ENCODE measurements at regions not wholly inside any gene's neighbourhood (a gene's known extent, or its start where the extent isn't known, plus 50 kb on each side); places are given as distances from the start of the nearest gene placed in this dataset.

DNA sequence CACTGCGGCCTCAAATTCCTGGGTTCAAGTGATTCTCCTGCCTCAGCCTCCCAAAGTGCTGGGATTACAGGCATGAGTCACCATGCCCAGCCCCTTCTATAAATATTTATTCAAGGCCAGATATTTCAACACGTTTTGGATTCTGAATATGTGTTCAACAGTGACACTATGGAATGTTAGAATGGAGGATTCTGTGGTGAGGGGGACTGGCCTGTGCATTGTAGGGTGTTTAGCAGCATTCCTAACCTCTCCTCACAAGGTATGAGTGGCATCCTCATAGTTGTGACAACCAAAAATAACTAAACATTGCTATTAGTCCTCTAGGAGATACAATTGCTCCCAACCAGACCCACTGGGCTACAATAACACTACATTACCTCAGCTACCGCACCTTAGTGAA is 104.0 kb upstream of the ATP10A start:
- Mint-ChIP-seq H3K36me3 (ENCODE audit: insufficient read depth, unreplicated experiment) (no peaks in the 10 kb centered on the region), H3K4me3 (ENCODE audit: unreplicated experiment) (no peak overlapping the region), H3K9me3 (ENCODE audit: unreplicated experiment) (peaks cover 18% of the 10 kb centered on the region), H3K27me3 (ENCODE audit: insufficient read depth, unreplicated experiment) (no peaks in the 10 kb centered on the region), H3K4me1 (ENCODE audit: insufficient read depth, unreplicated experiment) (no peaks in the 10 kb centered on the region), H3K27ac (ENCODE audit: low read depth, unreplicated experiment) (no peak overlapping the region)
- no peak for DNase-seq (ENCODE audit: unreplicated experiment)
- no TSS peak for BruUV-seq (replicated peaks)
- TF ChIP-seq, protein P1, sequence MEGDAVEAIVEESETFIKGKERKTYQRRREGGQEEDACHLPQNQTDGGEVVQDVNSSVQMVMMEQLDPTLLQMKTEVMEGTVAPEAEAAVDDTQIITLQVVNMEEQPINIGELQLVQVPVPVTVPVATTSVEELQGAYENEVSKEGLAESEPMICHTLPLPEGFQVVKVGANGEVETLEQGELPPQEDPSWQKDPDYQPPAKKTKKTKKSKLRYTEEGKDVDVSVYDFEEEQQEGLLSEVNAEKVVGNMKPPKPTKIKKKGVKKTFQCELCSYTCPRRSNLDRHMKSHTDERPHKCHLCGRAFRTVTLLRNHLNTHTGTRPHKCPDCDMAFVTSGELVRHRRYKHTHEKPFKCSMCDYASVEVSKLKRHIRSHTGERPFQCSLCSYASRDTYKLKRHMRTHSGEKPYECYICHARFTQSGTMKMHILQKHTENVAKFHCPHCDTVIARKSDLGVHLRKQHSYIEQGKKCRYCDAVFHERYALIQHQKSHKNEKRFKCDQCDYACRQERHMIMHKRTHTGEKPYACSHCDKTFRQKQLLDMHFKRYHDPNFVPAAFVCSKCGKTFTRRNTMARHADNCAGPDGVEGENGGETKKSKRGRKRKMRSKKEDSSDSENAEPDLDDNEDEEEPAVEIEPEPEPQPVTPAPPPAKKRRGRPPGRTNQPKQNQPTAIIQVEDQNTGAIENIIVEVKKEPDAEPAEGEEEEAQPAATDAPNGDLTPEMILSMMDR (IDR thresholded peaks at IDR 0.05; ENCODE audit: unreplicated experiment): no peak
- intact Hi-C loops (cut with micrococcal nuclease): no loop called here
- POLR2A ChIA-PET: no interaction called here
- CTCF ChIA-PET: no interaction called here

DNA sequence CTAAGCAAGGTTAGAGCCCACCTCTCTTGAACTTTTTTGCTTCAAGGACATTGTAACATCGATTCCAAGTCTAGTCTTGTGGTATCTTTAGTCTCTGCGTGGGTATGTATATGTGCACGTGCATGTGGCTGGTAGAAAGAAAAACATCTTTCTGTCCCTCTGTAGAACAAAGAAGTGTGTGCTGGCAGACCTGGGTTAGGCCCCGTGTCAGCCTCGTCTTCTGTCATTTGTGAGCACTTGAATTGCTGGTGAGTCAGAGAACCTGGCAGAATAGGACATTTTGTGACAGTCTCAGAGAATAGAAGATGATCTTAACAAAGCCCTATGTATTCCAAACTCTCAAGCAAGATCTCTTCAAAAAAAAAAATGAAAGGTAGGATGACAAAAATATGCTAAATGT is 102.2 kb upstream of the ATP10A start:
- POLR2A ChIA-PET: no interaction called here
- Mint-ChIP-seq H3K4me3 (ENCODE audit: unreplicated experiment) (no peak overlapping the region), H3K27ac (ENCODE audit: low read depth, unreplicated experiment) (no peak overlapping the region), H3K4me1 (ENCODE audit: insufficient read depth, unreplicated experiment) (no peaks in the 10 kb centered on the region), H3K27me3 (ENCODE audit: insufficient read depth, unreplicated experiment) (no peaks in the 10 kb centered on the region), H3K36me3 (ENCODE audit: insufficient read depth, unreplicated experiment) (no peaks in the 10 kb centered on the region), H3K9me3 (ENCODE audit: unreplicated experiment) (peaks cover 26% of the 10 kb centered on the region)
- intact Hi-C loops (cut with micrococcal nuclease): no loop called here
- DNase-seq (ENCODE audit: unreplicated experiment): no peak
- TF ChIP-seq, protein P1 (IDR thresholded peaks at IDR 0.05; ENCODE audit: unreplicated experiment): no peak
- no TSS peak for BruUV-seq (replicated peaks)
- CTCF ChIA-PET: no interaction called here

- ChIA-PET POLR2A (no interaction called here), CTCF (interaction anchor here (0.6 kb wide), 1 partner anchor 213 kb away, joined by 5 read pairs; no protein-coding TSS in a partner anchor)
- Mint-ChIP-seq H3K27ac (ENCODE audit: low read depth, unreplicated experiment) (no peak overlapping the region), H3K9me3 (ENCODE audit: unreplicated experiment) (peaks cover 28% of the 10 kb centered on the region), H3K4me1 (ENCODE audit: insufficient read depth, unreplicated experiment) (no peaks in the 10 kb centered on the region), H3K36me3 (ENCODE audit: insufficient read depth, unreplicated experiment) (no peaks in the 10 kb centered on the region), H3K27me3 (ENCODE audit: insufficient read depth, unreplicated experiment) (no peaks in the 10 kb centered on the region), H3K4me3 (ENCODE audit: unreplicated experiment) (no peak overlapping the region)
- intact Hi-C loops (cut with micrococcal nuclease): no loop called here
- DNase-seq (ENCODE audit: unreplicated experiment): no peak
- no TSS peak for BruUV-seq (replicated peaks)
- TF ChIP-seq, protein P1 (IDR thresholded peaks at IDR 0.05; ENCODE audit: unreplicated experiment): no peak
Observed at GRCh38 chr15:25960273-25960672, 97.1 kb upstream of the ATP10A start.

- ChIA-PET CTCF (no interaction called here), POLR2A (no interaction called here)
- DNase-seq (ENCODE audit: unreplicated experiment): no peak
- BruUV-seq (replicated peaks): no TSS peak
- intact Hi-C loops (cut with micrococcal nuclease): no loop called here
- H3K9me3 Mint-ChIP-seq (ENCODE audit: unreplicated experiment): peaks cover 33% of the 10 kb centered on the region
- H3K4me3 Mint-ChIP-seq (ENCODE audit: unreplicated experiment): no peak overlapping the region
- no peaks in the 10 kb centered on the region for H3K4me1 Mint-ChIP-seq (ENCODE audit: insufficient read depth, unreplicated experiment)
- no peaks in the 10 kb centered on the region for H3K36me3 Mint-ChIP-seq (ENCODE audit: insufficient read depth, unreplicated experiment)
- TF ChIP-seq, protein P1 (IDR thresholded peaks at IDR 0.05; ENCODE audit: unreplicated experiment): no peak
- no peak overlapping the region for H3K27ac Mint-ChIP-seq (ENCODE audit: low read depth, unreplicated experiment)
- no peaks in the 10 kb centered on the region for H3K27me3 Mint-ChIP-seq (ENCODE audit: insufficient read depth, unreplicated experiment)
Observed at GRCh38 chr15:25959100-25959499, 96.0 kb upstream of the ATP10A start.

Data from MCF 10A (cell line).